IPS DF 6.9 (cell line): ENCODE measurements at regions not wholly inside any gene's neighbourhood (a gene's known extent, or its start where the extent isn't known, plus 50 kb on each side); places are given as distances from the start of the nearest gene placed in this dataset.
"Not testable (repeated sequence)": the region's sequence is repeated elsewhere in the genome, so short reads cannot be mapped to it uniquely, and the experiment has no call there.

Source experiments
- DNase-seq: peaks from one replicate; pipeline ENCODE4 v3.0.0-alpha.2; 2013; ENCODE audit warnings: low read depth, low spot score
- H3K27ac ChIP-seq: one replicate; pipeline ENCODE4 v1.5.1; 2013; ENCODE audit warnings: low read length, control low read depth
- H3K27me3 ChIP-seq: 2 replicates; pipeline ENCODE4 v1.6.1; 2013; ENCODE audit warnings: mild to moderate bottlenecking, low read length; ENCODE audit not compliant: control insufficient read depth, insufficient read depth
- H3K36me3 ChIP-seq: 2 replicates; pipeline ENCODE4 v1.6.1; 2013; ENCODE audit warnings: low read length; ENCODE audit not compliant: control insufficient read depth, insufficient read depth
- H3K4me1 ChIP-seq: 2 replicates; pipeline ENCODE4 v1.6.1; 2013; ENCODE audit warnings: low read length; ENCODE audit not compliant: control insufficient read depth, insufficient read depth
- H3K4me3 ChIP-seq: 2 replicates; pipeline ENCODE4 v1.5.1; 2013; ENCODE audit warnings: mild to moderate bottlenecking, low read length
- H3K9me3 ChIP-seq: 2 replicates; pipeline ENCODE4 v1.6.1; 2013; ENCODE audit warnings: low read length, inconsistent platforms; ENCODE audit not compliant: control insufficient read depth, insufficient read depth
- WGBS: extraction: QIAGEN DNeasy Blood & Tissue Kit; methylation state at CpG from one replicate; pipeline ENCODE4 v1.1.7; 2013; ENCODE audit warnings: mixed read lengths, missing lambda C conversion rate; ENCODE audit not compliant: insufficient read length, insufficient coverage; 5-methylcytosine and 5-hydroxymethylcytosine counted together

DNA sequence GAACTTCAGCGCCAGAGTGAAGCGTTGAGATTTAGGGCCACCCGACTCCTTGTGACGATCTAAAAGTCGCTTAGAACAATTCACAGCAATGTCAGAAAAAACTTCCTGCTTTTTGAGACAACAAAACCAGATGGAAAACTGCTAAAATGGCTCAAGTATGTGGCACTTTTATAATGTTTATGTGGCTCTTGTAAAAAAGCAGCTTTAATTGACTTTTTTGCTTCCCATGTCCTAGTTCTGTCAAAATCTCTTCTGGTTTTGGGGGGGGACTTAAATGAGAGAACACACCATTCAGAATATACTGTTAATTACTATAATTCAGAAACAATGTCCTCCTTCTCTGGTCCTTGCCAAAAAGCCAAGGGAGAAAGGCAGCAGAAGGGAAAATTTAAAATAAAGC is 154.7 kb upstream of the LSM14A start:
- Histone ChIP-seq H3K4me3 (no peak overlapping the region), H3K27me3 (no peaks in the 10 kb centered on the region), H3K4me1 (no peaks in the 10 kb centered on the region), H3K9me3 (no peaks in the 10 kb centered on the region), H3K27ac (no peak overlapping the region), H3K36me3 (no peaks in the 10 kb centered on the region)
- no CpG with 5 or more reads among the region's 5 CpGs for WGBS
- DNase-seq, result no peak

DNA sequence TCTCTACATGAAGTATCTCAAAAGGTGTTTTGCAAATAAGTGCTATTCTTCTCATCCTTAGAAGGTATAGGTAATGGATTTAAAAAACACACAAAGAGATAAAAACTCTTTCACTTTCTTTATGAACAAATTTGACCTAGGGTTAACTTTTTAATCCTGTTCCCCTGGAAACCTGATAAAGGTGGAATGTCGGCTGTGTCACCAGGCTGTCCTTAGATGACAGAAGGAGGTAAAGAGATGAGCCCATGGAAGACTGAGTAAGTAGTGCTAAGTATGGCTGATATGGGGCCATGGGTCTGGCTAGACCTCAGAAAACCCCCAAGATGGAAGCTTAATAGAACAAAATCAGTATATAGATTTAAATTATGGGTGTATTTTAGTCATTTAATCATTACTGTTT is 153.8 kb upstream of the LSM14A start:
- Histone ChIP-seq H3K27me3 (no peaks in the 10 kb centered on the region), H3K4me1 (no peaks in the 10 kb centered on the region)
- WGBS, result no CpG with 5 or more reads among the region's 1 CpG

DNA sequence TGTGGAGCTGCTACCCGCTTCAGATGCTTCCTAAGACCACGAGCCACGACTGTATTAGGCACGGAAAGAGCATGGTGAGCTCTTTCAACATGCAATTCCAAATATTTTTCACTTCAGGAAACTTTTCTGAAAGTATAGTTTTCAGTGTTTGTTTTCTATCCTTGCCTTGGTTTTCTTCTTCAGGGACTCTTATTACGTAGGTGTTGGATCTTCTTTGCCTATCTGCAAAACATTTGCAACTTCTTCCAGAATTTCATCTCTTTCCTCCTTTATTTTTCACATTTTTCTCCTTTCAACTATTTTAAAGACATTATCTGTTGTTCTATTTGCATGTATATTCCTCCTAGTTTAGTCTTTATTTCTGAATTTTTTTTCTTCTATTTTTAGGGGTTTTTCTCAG is 148.9 kb upstream of the LSM14A start:
- Histone ChIP-seq H3K27ac (no peak overlapping the region), H3K27me3 (no peaks in the 10 kb centered on the region), H3K36me3 (no peaks in the 10 kb centered on the region), H3K9me3 (0 out of 2 replicates have a peak, but pooled peaks cover 2% of the 10 kb centered on the region), H3K4me1 (no peaks in the 10 kb centered on the region), H3K4me3 (no peak overlapping the region)
- no peak for DNase-seq
- no CpG with 5 or more reads among the region's 5 CpGs for WGBS

More for the DNA sequence above, 153.8 kb upstream of the LSM14A start:
- Histone ChIP-seq H3K9me3 (0 out of 2 replicates have a peak, but pooled peaks cover 2% of the 10 kb centered on the region), H3K4me3 (no peak overlapping the region), H3K27ac (no peak overlapping the region), H3K36me3 (no peaks in the 10 kb centered on the region)
- no peak for DNase-seq

DNA sequence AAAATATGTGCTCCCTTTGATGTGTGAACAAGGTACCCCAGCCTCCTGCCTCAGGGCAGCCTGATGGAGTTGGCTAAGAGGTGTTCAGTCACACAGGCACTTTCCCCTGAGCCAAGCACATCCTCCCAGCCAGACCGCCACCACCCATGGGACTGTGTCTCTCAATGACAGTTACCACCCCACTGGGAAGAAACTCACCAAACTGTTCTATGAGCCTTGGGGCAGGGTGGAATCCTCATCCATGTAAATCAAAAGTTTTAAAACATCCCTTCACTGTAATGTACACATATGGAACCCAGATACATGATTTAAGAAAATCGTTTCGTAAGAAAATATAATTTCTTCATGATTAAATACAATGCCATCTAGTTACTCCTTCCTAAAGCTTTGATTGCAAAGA is 138.4 kb upstream of the LSM14A start:
- Histone ChIP-seq H3K27me3 (no peaks in the 10 kb centered on the region), H3K9me3 (no peaks in the 10 kb centered on the region; the same call in 1 of the 2 replicates), H3K4me1 (no peaks in the 10 kb centered on the region), H3K27ac (no peak overlapping the region), H3K4me3 (no peak overlapping the region), H3K36me3 (no peaks in the 10 kb centered on the region)
- DNase-seq, result no peak
- WGBS, result no CpG with 5 or more reads among the region's 3 CpGs

DNA sequence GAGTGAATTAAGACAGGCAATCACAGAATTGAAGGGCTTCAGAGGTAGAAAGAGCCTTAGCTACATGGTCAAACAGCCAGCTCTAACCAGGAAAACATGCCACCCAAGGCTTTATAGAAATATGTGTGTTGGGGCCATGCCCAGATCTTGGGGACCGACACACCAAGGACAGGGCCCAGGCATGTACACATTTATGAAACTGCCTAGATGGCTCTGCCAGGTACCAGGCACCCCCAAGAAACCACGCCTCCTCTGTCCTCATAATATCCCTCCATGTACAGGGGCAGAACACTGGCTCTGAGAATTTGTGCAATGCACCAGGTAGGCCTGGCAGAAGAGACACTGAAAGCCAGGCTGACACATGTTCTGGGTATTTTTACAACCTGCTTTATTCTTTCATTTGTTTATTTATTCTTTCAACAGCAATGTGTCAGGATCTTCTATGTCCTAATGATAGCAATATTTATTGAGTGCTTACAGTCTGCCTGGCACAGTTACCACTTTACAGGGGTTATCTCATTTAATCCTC is 137.9 kb upstream of the LSM14A start:
- no peaks in the 10 kb centered on the region for H3K36me3 ChIP-seq
- H3K4me1 ChIP-seq, result no peaks in the 10 kb centered on the region
- no peaks in the 10 kb centered on the region; the same call in 1 of the 2 replicates for H3K9me3 ChIP-seq
- no peaks in the 10 kb centered on the region for H3K27me3 ChIP-seq
- DNase-seq, result no peak
- H3K27ac ChIP-seq, result no peak overlapping the region
- no peak overlapping the region for H3K4me3 ChIP-seq
- no CpG with 5 or more reads among the region's 2 CpGs for WGBS

DNA sequence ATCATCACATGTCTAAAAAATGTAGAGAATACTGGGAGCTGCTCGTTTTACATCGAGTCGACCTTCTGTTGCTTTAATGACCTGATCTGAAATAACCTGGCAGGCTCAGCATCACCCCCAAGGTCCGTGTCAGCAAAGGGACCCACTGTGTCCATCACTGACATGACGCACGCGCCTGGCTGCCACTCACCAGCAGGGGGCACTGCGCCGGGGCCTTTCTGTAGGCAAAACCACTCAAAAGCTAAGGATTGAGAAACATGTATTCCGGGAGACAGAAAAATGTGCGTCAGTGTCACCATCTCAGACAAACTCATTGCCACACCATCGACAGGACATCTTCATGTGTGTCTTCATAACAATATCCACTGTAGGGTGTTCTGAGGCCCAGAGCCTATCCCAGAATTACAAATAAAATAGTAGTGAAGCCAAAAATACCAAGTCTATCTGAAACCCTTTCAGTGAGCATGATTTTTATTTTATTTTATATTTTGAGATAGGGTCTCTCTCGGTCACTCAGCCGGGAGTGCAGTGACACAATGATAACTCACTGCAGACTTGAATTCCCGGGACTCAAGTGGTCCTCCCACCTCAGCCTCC is 130.3 kb upstream of the LSM14A start:
- Histone ChIP-seq H3K36me3 (no peaks in the 10 kb centered on the region), H3K27me3 (no peaks in the 10 kb centered on the region; the same call in 1 of the 2 replicates), H3K9me3 (no peaks in the 10 kb centered on the region), H3K4me1 (no peaks in the 10 kb centered on the region), H3K4me3 (no peak overlapping the region), H3K27ac (no peak overlapping the region)
- DNase-seq, result peak; percentile 25
- WGBS, result no CpG with 5 or more reads among the region's 15 CpGs

DNA sequence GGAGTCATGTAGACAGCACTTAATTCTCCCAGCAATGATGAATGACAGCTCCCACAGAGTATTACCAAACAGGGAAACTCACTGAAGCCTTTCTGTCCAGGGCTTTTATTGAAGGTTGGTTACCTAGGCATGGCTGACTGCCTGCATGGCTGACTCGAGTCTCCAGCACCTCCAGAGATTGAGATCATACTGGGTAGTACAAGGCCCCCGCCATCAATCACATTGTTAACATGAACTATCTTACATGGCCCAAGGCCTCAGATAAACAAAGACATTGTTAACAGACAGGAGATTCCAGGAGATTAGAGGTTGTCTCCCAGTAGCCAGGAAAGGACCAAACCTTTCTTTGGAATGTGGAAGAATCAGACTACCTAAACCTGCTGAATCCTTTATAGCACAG is 128.3 kb upstream of the LSM14A start:
- Histone ChIP-seq H3K4me1 (no peaks in the 10 kb centered on the region), H3K4me3 (no peak overlapping the region), H3K27me3 (no peaks in the 10 kb centered on the region; the same call in 1 of the 2 replicates), H3K36me3 (no peaks in the 10 kb centered on the region), H3K27ac (no peak overlapping the region), H3K9me3 (no peaks in the 10 kb centered on the region)
- DNase-seq, result no peak
- WGBS, result no CpG with 5 or more reads among the region's 2 CpGs

DNA sequence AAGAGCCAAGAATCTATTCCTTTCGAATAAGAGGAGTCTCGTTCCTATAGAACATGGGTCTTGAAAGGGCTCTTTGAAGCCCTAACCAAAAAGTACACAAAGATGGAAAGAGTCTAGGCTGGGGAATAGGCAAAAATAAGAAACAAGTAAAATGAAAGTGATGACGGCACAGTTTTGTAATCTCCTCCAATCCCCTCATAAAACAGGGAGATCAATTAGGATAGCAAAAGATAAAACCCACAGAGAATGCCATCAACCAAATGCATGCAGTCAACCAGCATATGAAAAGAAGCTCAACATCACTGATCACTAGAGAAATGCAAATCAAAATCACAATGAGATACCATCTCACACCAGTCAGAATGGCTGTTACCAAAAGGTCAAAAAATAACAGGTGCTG is 122.4 kb upstream of the LSM14A start:
- H3K4me3 ChIP-seq, result no peak overlapping the region
- no CpG with 5 or more reads among the region's 3 CpGs for WGBS
- H3K27ac ChIP-seq, result no peak overlapping the region
- H3K9me3 ChIP-seq, result no peaks in the 10 kb centered on the region
- no peaks in the 10 kb centered on the region for H3K27me3 ChIP-seq
- H3K4me1 ChIP-seq, result no peaks in the 10 kb centered on the region
- no peaks in the 10 kb centered on the region for H3K36me3 ChIP-seq
- no peak for DNase-seq

DNA sequence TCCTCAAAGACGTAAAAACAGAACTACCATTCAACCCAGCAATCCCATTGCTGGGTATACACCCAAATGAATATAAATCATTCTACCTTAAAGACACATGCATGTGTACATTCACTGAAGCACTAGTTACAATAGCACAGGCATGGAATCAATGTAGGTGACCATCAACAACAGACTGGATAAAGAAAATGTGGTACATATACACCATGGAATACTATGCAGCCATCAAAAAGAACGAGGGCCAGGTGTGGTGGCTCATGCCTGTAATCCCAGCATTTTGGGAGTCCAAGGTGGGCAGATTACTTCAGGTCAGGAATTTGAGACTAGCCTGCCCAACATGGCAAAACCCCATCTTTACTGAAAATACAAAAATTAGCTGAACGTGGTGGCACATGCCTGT is 121.9 kb upstream of the LSM14A start:
- not testable (repeated sequence) for H3K4me3 ChIP-seq, DNase-seq, H3K27ac ChIP-seq, H3K9me3 ChIP-seq, H3K4me1 ChIP-seq, H3K36me3 ChIP-seq, H3K27me3 ChIP-seq
- WGBS, result no CpG with 5 or more reads among the region's 3 CpGs

DNA sequence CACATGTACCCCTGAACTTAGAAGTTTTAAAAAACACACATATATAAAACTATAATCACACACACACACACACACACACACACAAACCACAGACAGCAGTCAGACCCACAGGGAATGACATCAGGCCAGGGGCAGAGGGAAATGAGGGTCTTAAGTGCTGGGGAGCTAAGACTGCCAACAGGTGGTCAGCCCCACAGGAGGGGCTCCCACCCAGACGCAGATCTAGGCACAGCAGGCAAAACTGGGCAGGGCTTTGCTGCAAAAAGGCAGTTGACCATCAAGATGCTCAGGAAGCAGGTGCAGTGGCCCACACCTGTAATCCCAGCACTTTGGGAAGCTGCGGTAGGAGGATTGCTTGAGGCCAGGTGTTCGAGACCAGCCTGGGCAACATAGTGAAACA is 121.0 kb upstream of the LSM14A start:
- Histone ChIP-seq H3K4me1 (no peaks in the 10 kb centered on the region), H3K27me3 (no peaks in the 10 kb centered on the region), H3K4me3 (no peak overlapping the region), H3K9me3 (no peaks in the 10 kb centered on the region), H3K27ac (no peak overlapping the region), H3K36me3 (no peaks in the 10 kb centered on the region)
- WGBS, result no CpG with 5 or more reads among the region's 3 CpGs
- no peak for DNase-seq

DNA sequence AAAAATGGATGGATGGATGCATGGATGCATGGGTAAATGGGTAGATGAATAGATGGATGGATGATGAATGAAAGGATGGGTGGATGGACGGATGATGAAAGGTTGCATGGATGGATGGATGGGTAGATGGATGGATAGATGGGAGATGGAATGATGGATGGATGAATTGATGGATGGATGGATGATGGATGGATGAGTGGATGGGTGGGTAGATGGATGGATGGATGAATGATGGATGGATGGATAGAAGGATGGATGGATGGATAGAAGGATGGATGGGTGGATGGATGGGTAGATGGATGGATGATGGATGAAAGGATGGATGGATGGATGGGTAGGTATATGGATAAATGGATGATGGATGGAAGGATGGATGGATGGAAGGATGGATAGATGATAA is 115.1 kb upstream of the LSM14A start:
- no peak for DNase-seq
- H3K9me3 ChIP-seq, result no peaks in the 10 kb centered on the region
- no peaks in the 10 kb centered on the region for H3K27me3 ChIP-seq
- H3K4me3 ChIP-seq, result no peak overlapping the region
- no peaks in the 10 kb centered on the region for H3K4me1 ChIP-seq
- no peaks in the 10 kb centered on the region for H3K36me3 ChIP-seq
- WGBS, result 97% methylated on average over 1 of the region's 1 CpG
- no peak overlapping the region for H3K27ac ChIP-seq
